ENCODE measurements at regions not wholly inside any gene's neighbourhood (a gene's known extent, or its start where the extent isn't known, plus 50 kb on each side); places are given as distances from the start of the nearest gene placed in this dataset.

GRCh38 chr6:88287696-88288095 is 121.5 kb upstream of the CNR1 start:
- TF ChIP-seq, protein P1, sequence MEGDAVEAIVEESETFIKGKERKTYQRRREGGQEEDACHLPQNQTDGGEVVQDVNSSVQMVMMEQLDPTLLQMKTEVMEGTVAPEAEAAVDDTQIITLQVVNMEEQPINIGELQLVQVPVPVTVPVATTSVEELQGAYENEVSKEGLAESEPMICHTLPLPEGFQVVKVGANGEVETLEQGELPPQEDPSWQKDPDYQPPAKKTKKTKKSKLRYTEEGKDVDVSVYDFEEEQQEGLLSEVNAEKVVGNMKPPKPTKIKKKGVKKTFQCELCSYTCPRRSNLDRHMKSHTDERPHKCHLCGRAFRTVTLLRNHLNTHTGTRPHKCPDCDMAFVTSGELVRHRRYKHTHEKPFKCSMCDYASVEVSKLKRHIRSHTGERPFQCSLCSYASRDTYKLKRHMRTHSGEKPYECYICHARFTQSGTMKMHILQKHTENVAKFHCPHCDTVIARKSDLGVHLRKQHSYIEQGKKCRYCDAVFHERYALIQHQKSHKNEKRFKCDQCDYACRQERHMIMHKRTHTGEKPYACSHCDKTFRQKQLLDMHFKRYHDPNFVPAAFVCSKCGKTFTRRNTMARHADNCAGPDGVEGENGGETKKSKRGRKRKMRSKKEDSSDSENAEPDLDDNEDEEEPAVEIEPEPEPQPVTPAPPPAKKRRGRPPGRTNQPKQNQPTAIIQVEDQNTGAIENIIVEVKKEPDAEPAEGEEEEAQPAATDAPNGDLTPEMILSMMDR (IDR thresholded peaks at IDR 0.05; ENCODE audit: borderline replicate concordance, extremely low read depth, low read length, poor library complexity, severe bottlenecking) = no peak
- TF ChIP-seq EZH2 (IDR thresholded peaks at IDR 0.05; ENCODE audit: borderline replicate concordance, low read depth, low read length, severe bottlenecking) = no peak

All from DND-41 (cell line).